GM12892 (cell line): ENCODE measurements at regions not wholly inside any gene's neighbourhood (a gene's known extent, or its start where the extent isn't known, plus 50 kb on each side); places are given as distances from the start of the nearest gene placed in this dataset.
"Not testable (repeated sequence)": the region's sequence is repeated elsewhere in the genome, so short reads cannot be mapped to it uniquely, and the experiment has no call there.

Experiments used
- DNase-seq: peaks from one replicate; pipeline ENCODE4 v3.0.0; 2011; ENCODE audit not compliant: insufficient read length
- FAIRE-seq: peaks from 2 replicates; lab custom pipeline; 2011; peaks lifted over from hg19 to GRCh38; lab: Jason Lieb, UNC
- POLR2A ChIP-seq: IDR thresholded peaks from 2 replicates; pipeline ENCODE4 v1.6.1; 2011; ENCODE audit warnings: low read depth, low read length, control low read depth
- POLR2AphosphoS5 ChIP-seq: IDR thresholded peaks from 2 replicates; pipeline ENCODE4 v1.6.1; 2011; ENCODE audit warnings: low read depth, low read length, control low read depth
- TAF1 ChIP-seq: IDR thresholded peaks from 2 replicates; pipeline ENCODE4 v1.6.1; 2011; ENCODE audit warnings: low read depth, mild to moderate bottlenecking, control low read depth, low read length, borderline replicate concordance

DNA sequence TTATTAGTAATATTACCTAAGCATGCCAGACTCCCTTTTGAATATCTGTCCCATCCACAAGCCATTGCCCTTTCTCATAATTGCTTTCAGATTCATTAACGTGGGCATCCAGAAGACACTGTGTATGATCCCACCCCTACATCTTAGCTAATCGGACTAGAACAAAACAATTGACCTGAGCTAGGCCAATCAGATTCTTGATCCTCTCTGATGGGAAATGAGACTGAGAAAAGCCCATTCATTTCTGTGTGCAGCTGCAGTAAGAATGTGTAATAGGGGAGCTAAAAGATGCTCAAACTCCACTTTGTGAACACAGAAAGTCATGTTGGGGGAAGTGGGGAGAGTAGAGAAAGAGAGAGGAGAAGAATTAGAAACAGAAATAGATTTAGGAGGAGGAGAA is 281.7 kb upstream of the G2E3 start:
- DNase-seq (no peak), FAIRE-seq (no peak)
- no peak for TF ChIP-seq POLR2AphosphoS5
- no peak for TF ChIP-seq POLR2A
- no peak for TF ChIP-seq TAF1

DNA sequence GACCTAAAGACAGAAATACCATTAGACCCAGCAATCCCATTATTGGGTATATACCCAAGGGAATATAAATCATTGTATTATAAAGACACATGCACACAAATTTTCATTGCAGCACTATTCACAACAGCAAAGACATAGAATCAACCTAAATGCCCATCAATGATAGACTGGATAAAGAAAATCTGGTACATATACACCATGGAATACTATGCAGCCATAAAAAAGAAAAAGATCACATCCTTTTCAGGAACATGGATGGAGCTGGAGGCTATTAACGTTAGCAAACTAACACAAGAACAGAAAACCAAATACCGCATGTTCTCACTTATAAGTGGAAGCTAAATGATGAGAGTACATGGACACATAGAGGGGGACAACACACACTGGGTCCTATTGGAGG is 280.1 kb upstream of the G2E3 start:
- not testable (repeated sequence) for FAIRE-seq

DNA sequence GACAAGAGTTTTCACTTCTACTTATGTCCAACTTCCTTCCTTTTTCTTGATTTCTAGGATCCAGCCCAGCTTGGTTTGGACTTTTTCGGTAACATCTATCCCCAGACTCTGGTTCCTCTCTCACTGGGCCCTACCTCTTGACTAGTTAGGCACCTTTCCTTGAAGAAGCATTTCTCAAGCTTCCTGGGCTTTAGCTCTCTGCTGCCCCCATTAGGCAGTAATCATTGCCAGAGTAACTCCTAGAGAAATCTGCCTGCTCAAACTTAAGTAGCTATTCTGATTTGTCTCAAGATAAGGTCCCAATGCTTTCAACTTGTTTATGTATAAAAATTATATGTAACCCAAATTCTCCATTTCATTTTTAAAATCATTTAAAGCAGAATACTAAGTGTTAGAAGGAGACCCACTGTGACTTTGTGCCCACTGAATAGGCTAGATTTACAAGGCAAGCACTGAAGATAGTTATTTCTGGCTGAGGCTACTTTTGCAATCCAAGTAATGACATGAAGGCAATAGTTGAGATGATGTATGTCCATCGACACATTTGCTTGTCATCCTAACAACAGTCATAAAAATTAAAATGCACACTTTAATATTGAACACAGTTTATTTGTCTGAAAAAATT is 275.0 kb upstream of the G2E3 start:
- TF ChIP-seq TAF1, result no peak
- no peak for TF ChIP-seq POLR2AphosphoS5
- no peak for TF ChIP-seq POLR2A
- FAIRE-seq (no peak), DNase-seq (no peak)

More for the DNA sequence above, 280.1 kb upstream of the G2E3 start:
- not testable (repeated sequence) for DNase-seq

DNA sequence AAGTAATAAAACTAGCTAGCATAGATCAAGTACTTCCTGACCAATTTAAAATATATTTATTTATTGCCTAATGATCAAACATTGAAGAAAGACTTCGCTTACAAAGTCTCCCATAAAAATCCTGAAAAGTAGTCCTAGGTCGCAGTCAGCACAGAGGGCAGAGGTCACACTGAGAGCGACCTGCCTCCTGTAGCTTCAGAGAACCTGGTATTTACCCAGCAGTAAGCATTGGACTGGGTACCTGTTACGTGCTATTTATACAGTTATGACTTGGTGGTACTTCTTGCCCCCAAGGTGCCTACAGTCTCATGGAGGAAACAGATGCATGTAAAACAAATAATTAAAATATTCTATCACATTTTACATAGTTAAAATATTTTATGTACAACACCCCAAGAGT is 274.1 kb upstream of the G2E3 start:
- DNase-seq (no peak), FAIRE-seq (no peak)
- TF ChIP-seq POLR2A (no peak), POLR2AphosphoS5 (no peak), TAF1 (no peak)

DNA sequence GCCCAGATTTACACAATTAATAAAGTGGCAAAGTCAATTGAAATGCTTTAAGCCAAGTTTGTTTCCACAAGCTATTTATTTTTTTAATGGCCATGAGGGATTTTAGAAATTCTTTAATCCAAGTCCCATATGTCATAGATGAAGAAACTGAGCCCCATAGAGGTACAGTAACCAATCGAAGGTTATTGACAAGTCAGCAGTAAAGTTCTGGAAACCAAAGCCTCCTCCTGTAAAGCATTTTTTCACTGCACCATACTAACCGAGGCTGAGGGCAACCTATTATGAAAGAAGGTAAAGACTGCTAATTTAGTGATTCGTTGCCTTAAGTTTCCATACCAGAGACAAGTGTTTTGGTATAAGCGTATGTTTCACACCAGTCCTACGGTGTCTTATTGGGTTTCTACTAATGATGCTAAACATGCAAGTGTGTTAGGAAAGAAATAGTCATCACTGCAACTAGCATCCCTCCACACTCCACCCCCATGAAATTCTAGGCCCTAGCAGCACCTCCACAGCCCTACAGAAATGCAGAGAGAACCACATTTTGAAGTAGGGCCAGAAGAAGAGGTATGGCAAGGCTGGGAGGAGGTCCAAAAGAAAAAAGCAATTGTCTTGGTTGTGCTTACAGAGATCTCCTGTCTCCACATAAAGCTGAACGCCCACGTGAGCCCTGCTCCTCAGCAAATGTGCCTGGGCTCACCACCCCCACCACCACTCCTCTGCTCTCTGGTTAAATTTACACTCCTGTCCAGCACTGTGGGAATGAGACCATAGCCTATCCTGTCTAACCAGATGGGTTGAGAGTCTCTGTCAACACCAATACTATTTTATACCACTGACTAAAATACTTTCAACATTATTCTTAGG is 271.1 kb upstream of the G2E3 start:
- no peak for FAIRE-seq
- no peak for DNase-seq
- TF ChIP-seq TAF1 (no peak), POLR2A (no peak)

DNA sequence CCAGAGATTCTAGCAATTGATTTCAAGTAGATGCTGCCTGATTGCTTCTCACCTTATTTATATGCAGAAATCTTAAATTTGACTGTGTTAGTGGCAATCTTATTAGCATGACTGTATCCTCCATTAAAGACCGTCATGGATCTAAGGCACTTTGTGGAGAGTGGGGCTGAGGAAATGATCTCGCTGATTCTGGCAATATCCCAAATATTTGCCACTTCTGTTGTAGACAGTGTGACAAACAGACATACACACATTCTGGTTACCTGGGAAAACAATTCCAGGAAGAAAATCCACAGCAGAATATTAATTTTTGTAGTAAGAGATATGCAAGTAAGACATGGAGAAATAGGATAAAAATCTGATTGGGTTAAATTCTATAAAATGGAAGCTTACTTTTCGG is 269.0 kb upstream of the G2E3 start:
- TF ChIP-seq POLR2A (no peak), POLR2AphosphoS5 (no peak), TAF1 (no peak)
- DNase-seq (no peak), FAIRE-seq (no peak)

DNA sequence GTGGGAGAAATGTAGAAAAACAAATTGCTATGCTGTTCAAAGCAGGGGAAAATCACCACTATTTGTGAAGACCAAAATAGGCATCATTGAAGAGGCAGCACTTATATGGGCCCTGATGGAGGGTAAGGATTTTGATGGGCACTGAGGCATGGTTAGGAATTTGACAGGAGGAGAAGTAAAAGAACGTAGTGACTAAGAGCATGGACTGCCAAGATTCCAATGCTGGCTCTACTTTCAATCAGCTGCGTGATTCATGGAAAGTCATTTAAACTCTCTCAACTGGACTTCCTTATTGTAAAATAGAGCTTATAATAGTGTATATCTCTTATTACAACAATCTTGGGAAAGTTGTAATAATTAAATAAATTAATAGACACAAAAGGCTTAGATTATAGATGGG is 267.7 kb upstream of the G2E3 start:
- TF ChIP-seq POLR2AphosphoS5 (no peak), POLR2A (no peak), TAF1 (no peak)
- FAIRE-seq, result no peak
- DNase-seq, result no peak

DNA sequence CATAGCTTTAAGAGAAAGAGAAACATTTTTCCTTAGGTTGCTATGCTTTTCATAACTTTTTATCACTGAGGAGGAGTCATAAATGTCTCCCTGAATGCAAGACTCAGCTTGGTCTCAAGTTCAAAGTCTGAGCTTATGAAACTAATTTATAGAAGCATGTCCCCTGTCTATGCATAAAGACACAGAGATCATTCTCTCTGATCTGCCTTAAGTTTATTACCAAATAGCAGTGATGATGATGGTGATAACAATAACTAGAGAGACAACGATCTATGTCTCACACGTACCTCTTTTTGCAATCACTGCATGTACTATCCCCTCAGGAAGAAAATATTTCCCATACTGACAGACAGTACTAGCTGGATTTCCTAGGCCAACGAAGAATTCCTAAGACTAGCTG is 266.4 kb upstream of the G2E3 start:
- DNase-seq, result no peak
- no peak for FAIRE-seq
- TF ChIP-seq POLR2A (no peak), POLR2AphosphoS5 (no peak), TAF1 (no peak)

DNA sequence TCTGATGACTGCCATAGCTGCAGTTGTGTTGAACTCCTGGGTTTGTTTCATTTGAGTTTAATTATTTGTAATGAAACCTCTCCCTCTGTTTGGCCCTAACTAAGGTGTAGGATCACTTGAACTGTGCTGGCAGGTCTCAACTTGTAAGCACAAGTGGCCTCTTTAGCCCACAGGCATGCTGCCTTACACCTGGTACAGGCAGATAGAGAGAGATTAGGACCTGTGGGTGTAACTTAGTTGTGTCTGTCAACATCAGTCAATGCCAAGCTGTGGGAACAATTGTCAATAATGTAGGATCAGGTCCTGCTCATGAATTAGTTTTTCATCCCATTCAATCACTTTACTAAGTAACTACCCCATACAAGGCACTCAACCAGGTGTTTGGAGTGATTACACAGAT is 263.0 kb upstream of the G2E3 start:
- FAIRE-seq (no peak), DNase-seq (no peak)
- TF ChIP-seq TAF1 (no peak), POLR2A (no peak), POLR2AphosphoS5 (no peak)

DNA sequence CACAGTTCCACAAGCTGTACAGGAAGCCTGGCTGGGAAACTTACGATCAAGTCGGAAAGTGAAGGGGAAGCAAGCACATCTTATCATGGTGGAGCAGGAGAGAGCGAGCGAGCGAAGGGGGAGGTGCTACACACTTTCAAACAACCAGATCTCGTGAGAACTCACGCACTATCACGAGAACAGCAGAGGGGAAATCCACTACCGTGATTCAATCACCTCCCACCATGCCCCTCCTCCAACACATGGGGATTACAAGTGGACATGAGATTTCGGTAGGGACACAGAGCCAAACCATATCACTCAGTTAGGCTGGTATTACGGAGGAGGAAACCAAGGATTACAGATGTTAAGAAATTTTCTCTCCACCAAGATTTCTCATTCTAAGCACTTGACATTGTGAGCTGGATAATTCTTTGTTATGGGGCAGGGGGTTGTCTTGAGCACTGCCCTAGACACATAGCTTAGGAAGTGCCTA is 262.0 kb upstream of the G2E3 start:
- FAIRE-seq (no peak), DNase-seq (no peak)
- TF ChIP-seq POLR2A (no peak), POLR2AphosphoS5 (no peak), TAF1 (no peak)

DNA sequence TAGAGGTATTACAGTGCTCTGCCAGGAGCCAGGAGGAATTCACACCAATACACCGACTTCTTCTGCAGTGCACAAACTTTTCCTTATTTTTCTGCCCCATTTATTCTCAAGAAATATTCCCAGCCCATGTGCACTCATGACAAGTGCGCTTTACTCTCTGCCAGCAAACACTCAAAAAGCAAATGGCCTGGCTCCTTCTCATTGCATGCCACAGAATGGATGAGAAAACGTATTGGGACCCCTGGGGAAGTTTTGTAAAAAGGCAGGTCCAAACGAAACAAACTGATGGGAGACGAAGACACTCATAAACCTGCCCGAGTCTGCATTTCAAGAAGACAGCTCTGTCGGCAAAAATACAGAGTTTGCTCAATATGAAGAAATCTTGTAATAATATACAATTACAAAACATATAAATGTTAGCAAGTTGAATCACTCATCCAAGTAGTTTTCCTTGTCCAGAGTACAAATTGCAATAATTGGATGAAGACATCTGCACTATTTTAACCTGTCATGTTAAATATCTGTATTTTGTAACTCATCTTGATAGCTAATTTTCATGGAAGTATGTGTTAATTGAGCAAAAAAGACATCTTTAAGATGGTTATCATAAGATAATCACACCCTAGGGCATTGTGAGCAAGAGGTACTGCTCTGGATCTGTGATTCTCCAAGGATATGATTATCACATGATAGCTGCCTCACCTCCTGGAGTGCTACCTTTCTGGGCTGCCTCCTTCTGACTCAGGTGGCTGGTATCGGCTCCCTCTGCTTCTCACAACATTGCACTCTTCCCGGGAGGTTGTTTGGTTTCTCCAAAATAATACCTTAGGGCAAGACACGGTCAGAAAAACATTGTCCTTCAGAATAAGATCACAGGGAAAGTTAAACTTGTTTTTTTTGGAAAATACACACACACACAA is 260.8 kb upstream of the G2E3 start:
- FAIRE-seq, result no peak
- TF ChIP-seq POLR2AphosphoS5, result no peak
- no peak for TF ChIP-seq POLR2A
- TF ChIP-seq TAF1, result no peak

DNA sequence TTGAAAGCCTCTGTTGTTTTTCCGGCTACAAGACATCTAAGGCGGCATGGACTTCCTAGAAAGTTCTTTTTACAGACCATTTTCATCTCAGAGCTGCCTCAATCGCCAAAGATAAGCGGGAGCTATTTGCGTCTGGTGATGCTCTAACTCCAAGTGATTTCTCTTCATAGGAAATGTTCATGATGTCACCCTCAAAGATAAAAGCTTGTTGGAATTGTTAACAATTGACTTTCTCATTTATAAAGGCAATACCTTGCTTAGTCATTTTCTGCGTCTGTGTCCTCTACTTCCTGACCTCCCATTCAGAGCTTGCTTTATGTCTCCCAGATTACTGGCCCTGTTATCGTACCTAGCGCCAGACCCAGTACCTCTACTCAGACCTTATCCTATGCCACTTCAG is 259.0 kb upstream of the G2E3 start:
- TF ChIP-seq POLR2AphosphoS5, result no peak
- FAIRE-seq (no peak), DNase-seq (no peak)

More for the DNA sequence above, 260.8 kb upstream of the G2E3 start:
- no peak for DNase-seq
